GM12864 (cell line): ENCODE measurements at regions not wholly inside any gene's neighbourhood (a gene's known extent, or its start where the extent isn't known, plus 50 kb on each side); places are given as distances from the start of the nearest gene placed in this dataset.
A peak's percentile ranks its signal among the peaks of the same experiment; 100 is the strongest.

Experiments
- DNase-seq: peaks from one replicate; pipeline ENCODE4 v3.0.0-alpha.2; 2011; ENCODE audit warnings: low read depth
- H3K4me3 ChIP-seq: 2 replicates; pipeline ENCODE4 v1.5.1; 2011; ENCODE audit warnings: mild to moderate bottlenecking, low read depth, low read length, control low read depth
- TF ChIP-seq, protein P1 (sequence below): IDR thresholded peaks from 2 replicates; pipeline ENCODE4 v1.5.1; 2011; ENCODE audit warnings: low read depth, mild to moderate bottlenecking, moderate library complexity, low read length, control low read depth, inconsistent platforms; ENCODE audit errors: missing control alignments

DNA sequence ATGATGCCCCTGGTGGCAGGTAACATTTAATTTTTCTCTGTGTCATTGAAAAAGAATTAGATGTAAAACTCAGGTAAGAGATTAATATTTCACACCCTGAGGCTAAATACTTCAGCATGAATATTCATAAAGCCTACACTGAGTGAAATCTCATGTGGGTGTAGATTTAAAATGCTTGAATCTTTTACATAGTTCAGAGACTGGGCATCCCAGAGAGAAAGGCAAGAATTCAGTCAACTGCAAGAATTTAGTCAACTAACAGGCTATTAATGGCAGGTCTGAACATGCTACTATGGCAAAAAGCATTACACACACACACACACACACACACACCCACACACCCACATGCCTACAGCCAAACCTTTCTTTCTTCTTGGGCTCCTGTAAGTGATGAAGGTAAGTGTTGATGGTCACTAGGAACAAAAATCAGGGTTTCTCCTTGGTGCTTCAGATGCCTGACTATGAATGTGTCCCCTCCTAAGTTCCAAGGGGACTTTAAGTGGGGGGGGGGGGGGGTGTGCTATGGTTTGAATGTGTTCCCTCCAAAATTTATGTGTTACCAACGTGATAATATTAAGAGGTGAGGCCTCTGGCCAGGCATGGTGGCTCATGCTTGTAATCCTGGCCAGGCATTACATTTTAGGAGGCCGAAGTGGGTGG, 63.7 kb upstream of the PSMD7 start:
- TF ChIP-seq, protein P1, sequence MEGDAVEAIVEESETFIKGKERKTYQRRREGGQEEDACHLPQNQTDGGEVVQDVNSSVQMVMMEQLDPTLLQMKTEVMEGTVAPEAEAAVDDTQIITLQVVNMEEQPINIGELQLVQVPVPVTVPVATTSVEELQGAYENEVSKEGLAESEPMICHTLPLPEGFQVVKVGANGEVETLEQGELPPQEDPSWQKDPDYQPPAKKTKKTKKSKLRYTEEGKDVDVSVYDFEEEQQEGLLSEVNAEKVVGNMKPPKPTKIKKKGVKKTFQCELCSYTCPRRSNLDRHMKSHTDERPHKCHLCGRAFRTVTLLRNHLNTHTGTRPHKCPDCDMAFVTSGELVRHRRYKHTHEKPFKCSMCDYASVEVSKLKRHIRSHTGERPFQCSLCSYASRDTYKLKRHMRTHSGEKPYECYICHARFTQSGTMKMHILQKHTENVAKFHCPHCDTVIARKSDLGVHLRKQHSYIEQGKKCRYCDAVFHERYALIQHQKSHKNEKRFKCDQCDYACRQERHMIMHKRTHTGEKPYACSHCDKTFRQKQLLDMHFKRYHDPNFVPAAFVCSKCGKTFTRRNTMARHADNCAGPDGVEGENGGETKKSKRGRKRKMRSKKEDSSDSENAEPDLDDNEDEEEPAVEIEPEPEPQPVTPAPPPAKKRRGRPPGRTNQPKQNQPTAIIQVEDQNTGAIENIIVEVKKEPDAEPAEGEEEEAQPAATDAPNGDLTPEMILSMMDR, result no peak

DNA sequence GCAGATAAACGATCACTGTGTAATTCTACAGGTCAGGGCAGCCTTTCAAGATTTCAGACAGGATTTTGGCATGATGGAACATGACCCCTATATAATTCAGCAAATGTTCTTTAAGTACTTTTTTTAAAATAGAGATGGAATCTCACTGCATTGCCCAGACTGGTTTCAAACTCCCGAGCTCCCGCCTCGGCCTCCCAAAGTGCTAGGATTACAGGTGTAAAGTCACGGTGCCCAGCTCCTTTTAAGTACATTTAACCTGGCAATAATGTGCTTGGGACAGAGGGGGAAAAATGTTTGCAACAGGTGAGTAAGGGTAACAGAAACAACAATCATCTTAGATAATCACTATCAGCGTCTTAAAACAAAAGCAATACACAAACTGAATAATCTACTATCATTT, 66.5 kb upstream of the PSMD7 start:
- DNase-seq, result no peak
- H3K4me3 ChIP-seq, result no peak overlapping the region
- TF ChIP-seq, protein P1, result no peak

More for the DNA sequence above, 63.7 kb upstream of the PSMD7 start:
- H3K4me3 ChIP-seq, result no peak overlapping the region
- DNase-seq, result no peak

DNA sequence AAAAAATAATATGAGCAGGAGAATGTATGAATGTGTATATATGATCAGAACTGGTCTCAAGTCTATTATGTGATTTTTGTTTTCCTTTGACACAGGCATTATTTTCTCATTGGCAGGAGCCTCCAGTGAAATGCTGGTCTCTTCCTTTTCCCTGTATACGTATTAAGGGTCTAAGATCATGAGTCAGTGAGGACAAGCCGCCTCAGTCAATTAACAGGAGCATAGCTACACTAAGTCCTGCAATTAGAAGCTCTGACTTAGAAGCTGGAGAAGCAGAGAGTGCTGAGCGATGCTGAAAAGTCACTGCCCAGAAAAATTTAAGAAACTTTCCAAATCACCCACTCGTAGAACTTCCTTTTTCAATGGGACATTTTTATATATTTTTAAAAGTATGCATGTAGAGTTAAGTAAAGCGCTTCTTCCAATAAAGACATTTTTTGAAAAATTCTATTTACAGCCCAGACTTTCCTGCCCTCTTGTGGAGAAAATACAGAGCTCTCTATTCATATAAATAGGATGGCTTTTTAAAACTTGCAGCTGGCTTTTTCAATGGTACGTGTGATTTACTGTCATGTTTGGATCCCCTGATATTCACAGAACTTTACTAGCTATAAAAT, 70.2 kb upstream of the PSMD7 start:
- TF ChIP-seq, protein P1, result peak; percentile 35
- DNase-seq, result no peak

DNA sequence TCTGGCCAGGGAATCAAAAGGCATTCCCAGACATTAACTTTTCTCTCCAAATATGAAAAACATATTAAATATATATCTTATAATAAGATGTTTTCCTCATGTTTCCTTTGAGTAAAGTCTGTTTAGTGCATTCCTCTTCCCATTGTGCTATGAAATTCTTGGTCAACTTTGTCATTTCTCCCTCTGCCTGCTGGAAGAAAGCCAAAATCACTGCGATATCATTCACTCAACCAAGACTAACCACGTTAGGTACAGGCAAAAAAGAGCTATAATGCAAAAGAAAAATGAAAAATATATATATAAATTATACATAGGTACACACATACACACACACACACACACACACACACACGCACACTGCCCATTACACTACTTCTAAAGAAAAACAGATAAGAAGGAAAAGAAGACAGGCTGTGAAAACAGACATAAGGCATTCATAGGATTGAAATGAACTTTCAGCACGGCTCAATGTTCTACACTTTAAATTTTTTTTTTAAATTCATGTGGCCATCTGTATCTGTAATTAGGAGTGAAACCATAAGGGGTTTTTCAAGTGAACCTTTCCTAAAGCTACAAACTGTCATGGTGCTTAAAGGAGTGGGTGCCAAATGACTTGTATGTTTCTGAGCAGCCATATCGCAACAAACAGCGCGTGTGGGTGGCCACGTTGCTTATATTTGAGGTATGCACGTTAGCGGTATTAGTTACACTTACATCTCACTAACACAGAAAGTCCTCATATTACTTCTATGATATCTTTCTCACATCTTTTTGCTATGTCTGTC, 71.6 kb upstream of the PSMD7 start:
- DNase-seq, result no peak
- no peak overlapping the region for H3K4me3 ChIP-seq
- TF ChIP-seq, protein P1, result no peak

More for the DNA sequence above, 70.2 kb upstream of the PSMD7 start:
- no peak overlapping the region for H3K4me3 ChIP-seq

DNA sequence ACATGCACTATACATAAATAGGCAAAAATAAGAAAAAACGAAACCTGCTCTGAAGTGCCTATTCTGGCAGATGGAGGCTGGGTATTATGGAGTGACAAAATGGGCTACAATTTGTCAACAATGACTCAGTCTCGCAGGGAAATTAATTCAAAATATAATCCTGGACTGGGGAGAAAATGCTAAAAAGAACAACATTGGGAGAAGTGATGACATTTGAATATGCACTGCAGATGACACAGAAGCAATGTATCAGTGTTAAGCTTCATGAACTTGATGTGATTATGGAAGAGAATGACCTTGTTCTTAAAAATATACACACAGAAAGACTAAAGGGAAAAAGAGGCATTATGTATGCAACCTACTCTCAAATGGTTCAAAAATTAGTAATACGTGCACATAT, 74.8 kb upstream of the PSMD7 start:
- TF ChIP-seq, protein P1, result no peak
- no peak overlapping the region for H3K4me3 ChIP-seq
- no peak for DNase-seq

DNA sequence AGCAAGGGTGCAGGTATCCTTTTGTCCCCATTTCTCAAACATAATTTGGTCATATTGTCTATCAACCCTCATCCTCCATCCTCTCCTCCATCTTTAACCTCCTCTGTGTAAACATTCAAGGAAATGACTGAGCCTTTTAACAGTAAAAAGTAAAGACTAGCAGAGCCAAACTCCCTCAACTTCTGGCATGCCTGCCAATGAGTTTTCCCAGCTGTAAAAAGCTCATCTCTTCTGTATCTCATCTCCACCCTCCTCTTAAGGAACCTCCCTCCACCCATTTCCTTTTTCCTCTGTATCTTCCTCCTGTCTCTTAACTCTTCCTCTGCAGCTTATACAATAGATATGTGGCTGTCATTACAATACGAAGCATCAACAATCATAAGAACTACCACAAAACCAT, 76.9 kb upstream of the PSMD7 start:
- no peak overlapping the region for H3K4me3 ChIP-seq
- TF ChIP-seq, protein P1, result no peak
- DNase-seq, result no peak

DNA sequence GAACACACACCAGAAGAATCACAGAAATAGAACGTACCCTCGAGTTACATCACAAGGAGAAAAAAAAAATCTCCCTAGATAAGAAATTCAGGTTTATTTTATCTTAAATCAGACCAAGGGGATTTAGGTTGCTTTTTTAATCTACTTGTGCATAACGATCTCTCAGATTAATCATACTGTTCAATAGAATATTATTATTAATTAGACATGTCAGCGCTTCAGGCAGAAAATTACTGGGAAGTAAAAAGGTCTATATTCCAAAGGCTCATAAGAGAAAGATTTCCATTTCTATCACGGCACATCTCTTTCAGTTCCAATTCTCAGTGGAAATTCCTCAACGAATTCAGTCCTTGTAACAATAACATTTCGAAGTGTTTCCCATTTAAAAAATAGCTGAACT, 77.7 kb upstream of the PSMD7 start:
- no peak overlapping the region for H3K4me3 ChIP-seq
- DNase-seq, result no peak
- TF ChIP-seq, protein P1, result no peak
